Ishikawa (cell line): ENCODE measurements at regions not wholly inside any gene's neighbourhood (a gene's known extent, or its start where the extent isn't known, plus 50 kb on each side); places are given as distances from the start of the nearest gene placed in this dataset.

Experiments used
- EGR1 ChIP-seq: IDR thresholded peaks from 2 replicates; pipeline ENCODE4 v1.6.1; 2012
- EP300 ChIP-seq: IDR thresholded peaks from 2 replicates; pipeline ENCODE4 v1.6.1; 2012; ENCODE audit warnings: borderline replicate concordance
- FOXM1 ChIP-seq: IDR thresholded peaks from 2 replicates; pipeline ENCODE4 v1.6.1; 2012; ENCODE audit warnings: low read depth, borderline replicate concordance
- MAX ChIP-seq: IDR thresholded peaks from 2 replicates; pipeline ENCODE4 v1.6.1; 2012
- NFIC ChIP-seq: IDR thresholded peaks from 2 replicates; pipeline ENCODE4 v1.6.1; 2012
- RAD21 ChIP-seq: IDR thresholded peaks from 2 replicates; pipeline ENCODE4 v1.6.1; 2012; ENCODE audit warnings: low read depth
- REST ChIP-seq: IDR thresholded peaks from 2 replicates; pipeline ENCODE4 v1.6.1; 2012; ENCODE audit warnings: low read depth, mild to moderate bottlenecking
- TAF1 ChIP-seq: IDR thresholded peaks from 2 replicates; pipeline ENCODE4 v1.6.1; 2012; ENCODE audit warnings: low read depth, mild to moderate bottlenecking
- TCF12 ChIP-seq: IDR thresholded peaks from 2 replicates; pipeline ENCODE4 v1.6.1; 2012; ENCODE audit warnings: low read depth
- TEAD4 ChIP-seq: IDR thresholded peaks from 2 replicates; pipeline ENCODE4 v1.6.1; 2012
- USF1 ChIP-seq: IDR thresholded peaks from 2 replicates; pipeline ENCODE4 v1.6.1; 2012
- YY1 ChIP-seq: IDR thresholded peaks from 2 replicates; pipeline ENCODE4 v1.6.1; 2012; ENCODE audit warnings: low read depth
- ZBTB7A ChIP-seq: IDR thresholded peaks from 2 replicates; pipeline ENCODE4 v1.6.1; 2012; ENCODE audit warnings: low read depth

- TF ChIP-seq MAX (no peak), TEAD4 (no peak), YY1 (no peak), REST (no peak), RAD21 (no peak; the same call in 1 of the 2 replicates), TAF1 (no peak), EP300 (no peak), NFIC (no peak), FOXM1 (no peak), TCF12 (no peak), USF1 (no peak), ZBTB7A (no peak), EGR1 (no peak)
These were observed 152.9 kb upstream of the PITX1 start for GRCh38 chr5:135186662-135187522.
